ENCODE measurements at regions not wholly inside any gene's neighbourhood (a gene's known extent, or its start where the extent isn't known, plus 50 kb on each side); places are given as distances from the start of the nearest gene placed in this dataset.

GRCh38 chr3:159605101-159605500 lies 383.5 kb upstream of the IL12A start:
- TF ChIP-seq NONO (IDR thresholded peaks at IDR 0.05; ENCODE audit: low read depth in 2 of 2, low read length in 1 of 2) = no peak
- TF ChIP-seq CTCF (IDR thresholded peaks at IDR 0.05 in 2 of 3, conservative IDR thresholded peaks at IDR 0.05 in 1 of 3; ENCODE audit: insufficient read depth in 2 of 3, low read depth in 1 of 3, low read length in 3 of 3) = no peak
